GM12878 (cell line): ENCODE measurements at regions not wholly inside any gene's neighbourhood (a gene's known extent, or its start where the extent isn't known, plus 50 kb on each side); places are given as distances from the start of the nearest gene placed in this dataset.
"Not testable (repeated sequence)": the region's sequence is repeated elsewhere in the genome, so short reads cannot be mapped to it uniquely, and the experiment has no call there.

ENCODE experiments used
- ATAC-seq: fragments of 200-7000 bp; cut with Tn5 transposase; 3 replicates; pipeline ENCODE4 v1.9.1; 2020; ENCODE audit warnings: mild to moderate bottlenecking, moderate library complexity
- BruUV-seq: library from RNA; stranded (reverse); fragments of 400-500 nt; replicated peaks from 2 replicates; lab custom pipeline; 2021; lab: Mats Ljungman, UMichigan
- CTCF ChIA-PET: fragments of 300-600 bp; sonication (Branson Sonifier 250); formaldehyde crosslinking; extraction: SDS; loops from one replicate; lab custom pipeline; 2021; ENCODE audit warnings: inconsistent platforms; lab: Yijun Ruan, JAX
- POLR2A ChIA-PET: fragments of 350-600 bp; formaldehyde crosslinking; extraction: SDS; loops from one replicate; lab custom pipeline; 2021; ENCODE audit warnings: inconsistent platforms; lab: Charles Lee
- RAD21 ChIA-PET: fragments of 300-600 bp; sonication (Branson Sonifier 250); formaldehyde crosslinking; loops from one replicate; lab custom pipeline; 2023; ENCODE audit warnings: antibody characterized with exemption; ENCODE audit not compliant: unreplicated experiment; lab: Charles Lee
- SMC1A ChIA-PET: fragments of 300-600 bp; sonication (Branson Sonifier 250); formaldehyde crosslinking; loops from one replicate; lab custom pipeline; 2023; ENCODE audit not compliant: unreplicated experiment, uncharacterized antibody; lab: Charles Lee
- DNase-seq: peaks from one replicate; pipeline ENCODE4 v3.0.0-alpha.2; 2011; ENCODE audit warnings: low read depth, low spot score
- FAIRE-seq: peaks from 3 replicates; lab custom pipeline; 2011; peaks lifted over from hg19 to GRCh38; lab: Jason Lieb, UNC
- H2AFZ ChIP-seq: 2 replicates; pipeline ENCODE4 v1.6.0; 2011; ENCODE audit warnings: low read depth, low read length, control low read depth; ENCODE audit not compliant: control insufficient read depth
- H3K27ac ChIP-seq: 2 replicates; pipeline ENCODE4 v1.5.1; 2011; ENCODE audit warnings: control low read depth; ENCODE audit not compliant: control insufficient read depth, insufficient read depth
- H3K27me3 ChIP-seq, 2 experiments: replicated peaks in 1 of 2; 2 replicates each; pipeline versions ENCODE4 v1.6.0 to v1.6.1; 2011; ENCODE audit warnings: low read length in 1 of 2; ENCODE audit not compliant: control insufficient read depth in 2 of 2, insufficient read depth in 2 of 2
- H3K36me3 ChIP-seq, 2 experiments: 2 replicates each; pipeline ENCODE4 v1.5.1; 2011; ENCODE audit warnings: low read length in 1 of 2; ENCODE audit not compliant: control insufficient read depth in 2 of 2, insufficient read depth in 2 of 2
- H3K4me1 ChIP-seq: 2 replicates; pipeline ENCODE4 v1.6.1; 2011; ENCODE audit warnings: mild to moderate bottlenecking, low read length, moderate library complexity, mixed read lengths; ENCODE audit not compliant: control insufficient read depth, insufficient read depth
- H3K4me2 ChIP-seq: 2 replicates; pipeline ENCODE4 v1.6.0; 2011; ENCODE audit warnings: control low read depth; ENCODE audit not compliant: control insufficient read depth, insufficient read depth
- H3K4me3 ChIP-seq: fragments of 200-600 bp; sonication (generic); 2 replicates; pipeline ENCODE4 v1.5.1; 2016
- H3K79me2 ChIP-seq: 2 replicates; pipeline ENCODE4 v1.6.0; 2011; ENCODE audit warnings: low read length; ENCODE audit not compliant: control insufficient read depth, insufficient read depth
- H3K9ac ChIP-seq: 2 replicates; pipeline ENCODE4 v1.8.0; 2011; ENCODE audit warnings: low read length, control low read depth, mixed read lengths; ENCODE audit not compliant: control insufficient read depth, insufficient read depth
- H3K9me3 ChIP-seq: replicated peaks from 3 replicates; pipeline ENCODE4 v1.5.1; 2011; ENCODE audit warnings: mild to moderate bottlenecking, low read length; ENCODE audit not compliant: control insufficient read depth, insufficient read depth
- H4K20me1 ChIP-seq: 2 replicates; pipeline ENCODE4 v1.6.0; 2011; ENCODE audit not compliant: control insufficient read depth, insufficient read depth
- BCL11A ChIP-seq: IDR thresholded peaks from 2 replicates; pipeline ENCODE4 v1.6.1; 2011; ENCODE audit warnings: low read depth, low read length
- EP300 ChIP-seq, 2 experiments: fragments of 150-350 bp in 1 of 2; IDR thresholded peaks; 2 replicates each; pipeline ENCODE4 v1.6.1; 2011 to 2012; ENCODE audit warnings: low read depth in 2 of 2, low read length in 2 of 2, borderline replicate concordance in 1 of 2, improper control_type of control experiment in 1 of 2, inconsistent platforms in 1 of 2; ENCODE audit not compliant: control insufficient read depth in 1 of 2
- ESRRA ChIP-seq: IDR thresholded peaks from 2 replicates; pipeline ENCODE4 v1.6.1; 2012; ENCODE audit warnings: mild to moderate bottlenecking, low read length, improper control_type of control experiment
- JUNB ChIP-seq: IDR thresholded peaks from 2 replicates; pipeline ENCODE4 v1.6.1; 2016; ENCODE audit warnings: antibody characterized with exemption, mild to moderate bottlenecking
- KAT2A ChIP-seq: conservative IDR thresholded peaks from 2 replicates; pipeline ENCODE4 v1.6.1; 2011; ENCODE audit warnings: low read depth, low read length; ENCODE audit not compliant: control insufficient read depth
- KLF5 ChIP-seq: fragments of 450-650 bp; IDR thresholded peaks from 2 replicates; pipeline ENCODE4 v1.6.1; 2014; ENCODE audit warnings: mild to moderate bottlenecking; ENCODE audit not compliant: partially characterized antibody
- POLR2AphosphoS5 ChIP-seq: IDR thresholded peaks from 2 replicates; pipeline ENCODE4 v1.6.1; 2011; ENCODE audit warnings: mild to moderate bottlenecking, low read length, inconsistent platforms
- RB1 ChIP-seq: fragments of 450-650 bp; formaldehyde crosslinking; IDR thresholded peaks from 2 replicates; pipeline ENCODE4 v1.6.1; 2017; ENCODE audit warnings: mild to moderate bottlenecking, borderline replicate concordance
- RELA ChIP-seq: fragments of 450-650 bp; IDR thresholded peaks from 2 replicates; pipeline ENCODE4 v1.8.0; 2014; ENCODE audit warnings: borderline replicate concordance; ENCODE audit not compliant: partially characterized antibody
- SRF ChIP-seq, 2 experiments: IDR thresholded peaks; 2 replicates each; pipeline ENCODE4 v1.6.1; 2011; ENCODE audit warnings: low read depth in 2 of 2, low read length in 2 of 2, mild to moderate bottlenecking in 1 of 2, moderate library complexity in 1 of 2
- WGBS: methylation state at CpG from one replicate; pipeline ENCODE4 v1.1.6; 2016; ENCODE audit warnings: low lambda C conversion rate; ENCODE audit not compliant: insufficient replicate concordance, insufficient coverage; ENCODE audit errors: missing lambda C conversion rate; 5-methylcytosine and 5-hydroxymethylcytosine counted together
- in situ Hi-C: fragments of 300-500 bp; cut with MboI; formaldehyde crosslinking; loops from 9 replicates; pipeline ENCODE4 v1.14.3; 2018; ENCODE audit warnings: mixed read lengths
- intact Hi-C: fragments of 100-400 bp; cut with micrococcal nuclease; formaldehyde crosslinking; loops from one replicate; pipeline ENCODE4 v1.14.2; 2022; ENCODE audit not compliant: unreplicated experiment
- TF ChIP-seq, protein P1 (sequence below): fragments of 450-650 bp; IDR thresholded peaks from 2 replicates; pipeline ENCODE4 v1.6.1; 2016; ENCODE audit warnings: mild to moderate bottlenecking
- TF ChIP-seq, protein P2 (sequence below): fragments of 450-650 bp; IDR thresholded peaks from 2 replicates; pipeline ENCODE4 v1.6.1; 2016; ENCODE audit warnings: mild to moderate bottlenecking
- TF ChIP-seq, protein P3 (sequence below): fragments of 450-650 bp; conservative IDR thresholded peaks from 2 replicates; pipeline ENCODE4 v1.6.1; 2017; ENCODE audit warnings: mild to moderate bottlenecking, moderate library complexity

DNA sequence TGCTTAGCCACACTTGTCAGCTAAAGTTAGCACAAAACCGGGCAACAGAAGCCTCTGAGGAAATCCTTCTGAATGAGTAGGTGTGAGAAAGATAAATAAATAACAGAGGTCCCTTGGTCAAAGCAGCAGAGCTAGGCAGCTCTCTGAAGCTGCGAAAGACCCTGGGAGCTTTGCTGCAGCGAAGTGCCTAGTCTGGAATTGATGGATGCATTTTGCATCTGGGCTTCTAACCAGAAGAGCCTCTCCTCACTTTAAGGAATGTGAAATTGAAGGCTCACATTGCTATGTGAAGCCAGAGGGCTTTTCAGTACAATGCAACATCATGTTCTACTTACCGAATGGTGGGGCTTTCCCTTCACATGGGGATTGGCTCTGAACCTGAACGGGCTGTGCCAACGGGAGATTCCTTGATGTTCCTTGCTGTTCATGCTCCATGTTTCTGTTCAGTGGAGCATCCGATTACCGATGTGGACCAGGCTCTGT lies 274.6 kb downstream of the HS3ST3B1 start:
- ATAC-seq, result no peak
- no TSS peak for BruUV-seq

DNA sequence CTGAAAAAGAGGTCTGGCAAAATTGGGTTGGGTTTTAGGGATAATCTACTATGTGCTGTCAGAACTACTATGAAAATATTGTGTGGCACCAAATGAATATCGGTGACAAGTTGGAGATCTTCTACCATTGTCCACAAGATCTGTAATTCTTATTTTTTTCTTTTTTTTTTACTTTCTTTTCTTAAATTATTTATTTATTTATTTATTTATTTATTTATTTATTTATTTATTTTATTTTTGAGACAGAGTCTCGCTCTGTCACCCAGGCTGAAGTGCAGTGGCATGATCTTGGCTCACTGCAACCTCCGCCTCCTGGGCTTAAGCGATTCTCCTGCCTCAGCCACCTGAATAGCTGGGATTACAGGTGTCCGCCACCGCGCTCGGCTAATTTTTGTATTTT lies 259.4 kb downstream of the HS3ST3B1 start:
- H3K4me2 ChIP-seq, H3K79me2 ChIP-seq, H4K20me1 ChIP-seq, H3K36me3 ChIP-seq, H3K4me1 ChIP-seq, in situ Hi-C loops, H2AFZ ChIP-seq, FAIRE-seq, DNase-seq, H3K4me3 ChIP-seq, BruUV-seq, intact Hi-C loops, RAD21 ChIA-PET, H3K9ac ChIP-seq, H3K27ac ChIP-seq, SMC1A ChIA-PET, H3K9me3 ChIP-seq, ATAC-seq, CTCF ChIA-PET, H3K27me3 ChIP-seq, POLR2A ChIA-PET: not testable (repeated sequence)
- 50% methylated on average over 8 of the region's 8 CpGs for WGBS

More for the DNA sequence above, 274.6 kb downstream of the HS3ST3B1 start:
- TF ChIP-seq, protein P1, sequence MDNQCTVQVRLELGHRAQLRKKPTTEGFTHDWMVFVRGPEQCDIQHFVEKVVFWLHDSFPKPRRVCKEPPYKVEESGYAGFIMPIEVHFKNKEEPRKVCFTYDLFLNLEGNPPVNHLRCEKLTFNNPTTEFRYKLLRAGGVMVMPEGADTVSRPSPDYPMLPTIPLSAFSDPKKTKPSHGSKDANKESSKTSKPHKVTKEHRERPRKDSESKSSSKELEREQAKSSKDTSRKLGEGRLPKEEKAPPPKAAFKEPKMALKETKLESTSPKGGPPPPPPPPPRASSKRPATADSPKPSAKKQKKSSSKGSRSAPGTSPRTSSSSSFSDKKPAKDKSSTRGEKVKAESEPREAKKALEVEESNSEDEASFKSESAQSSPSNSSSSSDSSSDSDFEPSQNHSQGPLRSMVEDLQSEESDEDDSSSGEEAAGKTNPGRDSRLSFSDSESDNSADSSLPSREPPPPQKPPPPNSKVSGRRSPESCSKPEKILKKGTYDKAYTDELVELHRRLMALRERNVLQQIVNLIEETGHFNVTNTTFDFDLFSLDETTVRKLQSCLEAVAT, result no peak
- no peak for TF ChIP-seq JUNB
- TF ChIP-seq RELA, result no peak
- no peak for TF ChIP-seq EP300 (IDR thresholded peaks at IDR 0.05; ENCODE audit: borderline replicate concordance in 1 of 2, control insufficient read depth in 1 of 2, low read depth in 2 of 2, low read length in 2 of 2)
- no peak for TF ChIP-seq BCL11A
- TF ChIP-seq RB1, result no peak
- TF ChIP-seq KLF5, result no peak
- TF ChIP-seq, protein P2, sequence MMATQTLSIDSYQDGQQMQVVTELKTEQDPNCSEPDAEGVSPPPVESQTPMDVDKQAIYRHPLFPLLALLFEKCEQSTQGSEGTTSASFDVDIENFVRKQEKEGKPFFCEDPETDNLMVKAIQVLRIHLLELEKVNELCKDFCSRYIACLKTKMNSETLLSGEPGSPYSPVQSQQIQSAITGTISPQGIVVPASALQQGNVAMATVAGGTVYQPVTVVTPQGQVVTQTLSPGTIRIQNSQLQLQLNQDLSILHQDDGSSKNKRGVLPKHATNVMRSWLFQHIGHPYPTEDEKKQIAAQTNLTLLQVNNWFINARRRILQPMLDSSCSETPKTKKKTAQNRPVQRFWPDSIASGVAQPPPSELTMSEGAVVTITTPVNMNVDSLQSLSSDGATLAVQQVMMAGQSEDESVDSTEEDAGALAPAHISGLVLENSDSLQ, result no peak
- TF ChIP-seq, protein P3, sequence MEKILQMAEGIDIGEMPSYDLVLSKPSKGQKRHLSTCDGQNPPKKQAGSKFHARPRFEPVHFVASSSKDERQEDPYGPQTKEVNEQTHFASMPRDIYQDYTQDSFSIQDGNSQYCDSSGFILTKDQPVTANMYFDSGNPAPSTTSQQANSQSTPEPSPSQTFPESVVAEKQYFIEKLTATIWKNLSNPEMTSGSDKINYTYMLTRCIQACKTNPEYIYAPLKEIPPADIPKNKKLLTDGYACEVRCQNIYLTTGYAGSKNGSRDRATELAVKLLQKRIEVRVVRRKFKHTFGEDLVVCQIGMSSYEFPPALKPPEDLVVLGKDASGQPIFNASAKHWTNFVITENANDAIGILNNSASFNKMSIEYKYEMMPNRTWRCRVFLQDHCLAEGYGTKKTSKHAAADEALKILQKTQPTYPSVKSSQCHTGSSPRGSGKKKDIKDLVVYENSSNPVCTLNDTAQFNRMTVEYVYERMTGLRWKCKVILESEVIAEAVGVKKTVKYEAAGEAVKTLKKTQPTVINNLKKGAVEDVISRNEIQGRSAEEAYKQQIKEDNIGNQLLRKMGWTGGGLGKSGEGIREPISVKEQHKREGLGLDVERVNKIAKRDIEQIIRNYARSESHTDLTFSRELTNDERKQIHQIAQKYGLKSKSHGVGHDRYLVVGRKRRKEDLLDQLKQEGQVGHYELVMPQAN, result no peak
- TF ChIP-seq ESRRA, result no peak
- TF ChIP-seq SRF (IDR thresholded peaks at IDR 0.05; ENCODE audit: low read depth in 2 of 2, low read length in 2 of 2), result no peak
- no peak for TF ChIP-seq KAT2A
- TF ChIP-seq POLR2AphosphoS5, result no peak
- Histone ChIP-seq H3K27ac (no peak overlapping the region), H3K4me1 (no peaks in the 10 kb centered on the region), H3K9me3 (no peaks in the 10 kb centered on the region; the same call in 2 of the 3 replicates), H4K20me1 (no peaks in the 10 kb centered on the region), H2AFZ (no peak overlapping the region), H3K4me3 (no peak overlapping the region), H3K36me3 (no peaks in the 10 kb centered on the region), H3K79me2 (no peaks in the 10 kb centered on the region), H3K9ac (no peak overlapping the region), H3K4me2 (no peak overlapping the region), H3K27me3 (no peaks in the 10 kb centered on the region)
- SMC1A ChIA-PET, result no interaction called here
- FAIRE-seq (no peak), DNase-seq (no peak)
- RAD21 ChIA-PET, result no interaction called here
- 29% methylated on average over 8 of the region's 8 CpGs for WGBS
- POLR2A ChIA-PET, result no interaction called here
- in situ Hi-C loops, result no loop called here
- intact Hi-C loops, result no loop called here
- CTCF ChIA-PET, result no interaction called here
